ENCODE measurements at regions not wholly inside any gene's neighbourhood (a gene's known extent, or its start where the extent isn't known, plus 50 kb on each side); places are given as distances from the start of the nearest gene placed in this dataset.

GRCh38 chr13:50114961-50115360, 99.7 kb downstream of the KCNRG start:
- TF ChIP-seq CTCF (conservative IDR thresholded peaks at IDR 0.05; ENCODE audit: low read depth, low read length) (no peak), POLR2A (IDR thresholded peaks at IDR 0.05; ENCODE audit: low read depth, low read length) (no peak), MAFK (IDR thresholded peaks at IDR 0.05; ENCODE audit: low read depth, low read length) (no peak), RAD21 (IDR thresholded peaks at IDR 0.05; ENCODE audit: low read length) (no peak), MAZ (IDR thresholded peaks at IDR 0.05; ENCODE audit: borderline replicate concordance, low read depth, low read length) (no peak), RCOR1 (IDR thresholded peaks at IDR 0.05; ENCODE audit: insufficient replicate concordance, low read length) (no peak), BHLHE40 (IDR thresholded peaks at IDR 0.05; ENCODE audit: low read depth, low read length) (no peak), CEBPB (IDR thresholded peaks at IDR 0.05; ENCODE audit: low read depth, low read length) (no peak), MXI1 (IDR thresholded peaks at IDR 0.05; ENCODE audit: borderline replicate concordance, low read depth, low read length) (no peak), FOS (IDR thresholded peaks at IDR 0.05; ENCODE audit: low read depth, low read length) (no peak), USF2 (IDR thresholded peaks at IDR 0.05; ENCODE audit: low read depth, low read length) (no peak), SMC3 (IDR thresholded peaks at IDR 0.05; ENCODE audit: low read depth, low read length) (no peak), CHD1 (IDR thresholded peaks at IDR 0.05; ENCODE audit: low read depth, low read length) (no peak)
